Stimulated activated CD8-positive, alpha-beta memory T cell treated with anti-CD3 and anti-CD28 coated beads, Interleukin-12 subunit alpha, Interleukin-12 subunit beta, amount 100 ng/mL, for 24 hours (primary cell): ENCODE measurements at regions not wholly inside any gene's neighbourhood (a gene's known extent, or its start where the extent isn't known, plus 50 kb on each side); places are given as distances from the start of the nearest gene placed in this dataset.
"Not testable (repeated sequence)": the region's sequence is repeated elsewhere in the genome, so short reads cannot be mapped to it uniquely, and the experiment has no call there.

Experiments used
- DNase-seq: peaks from one replicate; pipeline ENCODE4 v3.0.0-alpha.2; 2020; ENCODE audit errors: extremely low read depth

- DNase-seq = no peak
Measured at GRCh38 chr5:71905834-71906711, 187.0 kb downstream of the CARTPT start.

DNA sequence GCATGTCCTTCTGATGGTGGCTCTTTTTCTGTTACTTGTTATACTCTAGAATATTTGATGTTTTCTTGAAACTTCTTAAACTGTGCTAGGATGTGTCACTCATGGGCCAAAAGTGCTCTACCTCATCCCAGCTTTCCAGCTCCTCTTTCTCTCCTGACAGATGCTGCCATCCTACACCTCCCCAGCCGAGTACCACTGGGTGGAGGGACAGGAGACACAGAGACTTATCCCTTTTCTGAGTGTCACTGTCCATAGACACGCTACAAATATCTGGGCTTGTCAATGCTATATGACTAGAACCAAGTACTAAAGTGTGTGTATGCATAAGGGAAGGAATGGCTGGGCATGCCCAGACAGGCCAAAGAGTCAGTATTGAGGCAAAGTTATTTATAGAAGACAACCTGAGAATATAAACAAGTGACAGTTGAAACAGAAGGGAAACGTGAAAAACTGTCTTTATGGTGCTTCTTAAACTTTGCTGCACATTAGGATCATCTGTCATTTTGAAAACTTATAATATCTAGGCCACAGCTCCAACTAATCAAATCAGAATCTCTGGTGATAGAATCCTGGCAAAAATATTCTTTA, 188.0 kb downstream of the CARTPT start:
- no peak for DNase-seq

DNA sequence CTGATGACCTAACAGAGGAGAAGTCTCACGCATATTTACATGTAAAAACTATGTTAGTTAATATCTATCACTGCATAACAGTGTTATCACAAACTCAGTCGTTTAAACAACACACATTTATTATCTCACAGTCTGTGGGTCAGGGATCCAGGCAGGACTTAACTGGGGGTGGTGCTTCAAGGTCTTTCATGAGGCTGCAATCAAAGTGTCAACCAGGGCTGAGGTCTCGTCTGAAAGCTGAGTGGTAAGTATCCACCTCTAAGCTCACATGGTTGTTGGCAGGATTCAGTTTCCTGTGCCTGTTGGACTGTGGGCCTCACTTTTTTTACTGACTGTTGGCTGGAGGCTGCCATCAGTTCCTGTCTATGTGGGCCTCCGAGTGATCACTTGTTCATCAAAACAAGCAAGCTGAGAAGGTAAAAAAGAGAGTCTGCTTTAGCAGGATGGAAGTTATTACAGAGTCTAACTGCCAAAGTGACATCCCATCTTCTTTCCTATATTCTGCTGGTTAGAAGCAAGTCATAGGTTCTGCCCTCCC, 188.6 kb downstream of the CARTPT start:
- DNase-seq = no peak

DNA sequence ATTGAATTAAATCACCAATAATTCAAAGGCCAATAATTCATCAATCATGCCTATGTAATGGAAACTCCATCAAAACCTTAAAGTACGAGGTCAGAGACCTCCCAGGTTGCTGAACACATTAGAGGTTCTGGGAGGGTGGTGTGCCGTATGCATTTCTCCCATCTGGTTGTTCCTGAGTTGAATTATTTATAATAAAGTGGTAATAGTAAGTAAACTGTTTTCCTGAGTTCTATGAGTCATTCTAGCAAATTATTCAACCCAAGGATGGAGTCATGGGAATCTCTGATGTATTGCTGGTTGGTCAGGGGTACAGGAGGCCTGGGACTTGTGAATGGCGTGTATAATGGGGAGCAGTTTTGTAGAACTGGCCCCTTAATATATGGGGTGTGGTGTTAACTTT, 191.7 kb downstream of the CARTPT start:
- DNase-seq = no peak

DNA sequence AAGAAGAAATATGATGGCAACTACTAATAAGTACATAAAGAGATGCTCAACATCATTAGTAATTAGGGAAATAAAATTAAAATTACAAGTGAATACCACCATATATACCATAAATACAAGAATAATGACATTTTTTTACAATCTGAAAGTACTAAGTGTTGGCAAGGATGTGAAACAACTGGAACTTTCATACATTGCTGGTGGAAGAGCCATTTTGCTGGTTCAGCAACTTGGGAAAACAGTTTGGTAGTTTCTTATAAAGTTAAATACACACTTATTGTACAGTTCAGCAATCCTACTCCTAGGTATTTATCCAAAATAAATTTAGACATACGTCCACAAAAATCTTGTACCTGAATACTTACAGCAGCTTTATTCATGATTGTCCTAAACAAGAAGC, 192.9 kb downstream of the CARTPT start:
- no peak for DNase-seq

- no peak for DNase-seq
Measured at GRCh38 chr5:71914281-71914680, 193.0 kb upstream of the MAP1B start.

GRCh38 chr5:71922584-71923106, 184.6 kb upstream of the MAP1B start:
- DNase-seq = no peak

- no peak for DNase-seq
Measured at GRCh38 chr5:71923755-71924154, 183.5 kb upstream of the MAP1B start.

GRCh38 chr5:71924325-71924724, 182.9 kb upstream of the MAP1B start:
- DNase-seq = no peak

- no peak for DNase-seq
Measured at GRCh38 chr5:71924980-71925379, 182.3 kb upstream of the MAP1B start.

- no peak for DNase-seq
Measured at GRCh38 chr5:71925608-71926091, 181.6 kb upstream of the MAP1B start.

DNA sequence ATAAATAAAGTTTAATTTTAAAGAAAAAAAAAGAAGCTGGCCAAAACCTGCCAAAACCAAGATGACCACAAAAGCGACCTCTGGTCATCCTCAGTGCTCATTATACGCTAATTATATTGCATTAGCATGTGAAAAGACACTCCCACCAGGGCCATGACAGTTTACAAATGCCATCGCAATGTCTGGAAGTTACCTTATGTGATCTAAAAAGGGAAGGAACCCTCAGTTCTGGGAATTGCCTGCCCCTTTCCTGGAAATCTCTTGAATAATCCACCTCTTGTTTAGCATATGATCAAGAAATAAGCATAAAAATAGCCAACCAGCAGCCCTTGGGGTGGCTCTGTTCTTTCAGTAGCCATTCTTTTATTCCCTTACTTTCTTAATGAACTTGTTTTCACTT, 178.3 kb upstream of the MAP1B start:
- DNase-seq = no peak

DNA sequence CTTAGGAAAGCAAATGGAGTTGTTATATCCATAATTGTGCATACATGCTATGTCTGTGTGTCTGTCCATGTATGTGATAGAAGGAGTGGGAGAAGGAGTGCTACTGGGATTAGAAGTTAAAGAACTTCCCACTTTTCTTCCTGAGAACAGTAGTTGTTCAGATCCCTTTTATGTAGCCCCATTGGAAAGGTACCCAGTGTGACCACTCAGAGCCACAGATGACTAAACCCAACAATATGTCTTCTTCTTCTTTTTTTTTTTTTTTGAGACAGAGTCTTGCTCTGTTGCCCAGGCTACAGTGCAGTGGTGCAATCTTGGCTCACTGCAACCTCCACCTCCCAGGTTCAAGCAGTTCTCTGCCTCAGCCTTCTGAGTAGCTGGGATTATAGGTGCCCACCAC, 176.7 kb upstream of the MAP1B start:
- not testable (repeated sequence) for DNase-seq

DNA sequence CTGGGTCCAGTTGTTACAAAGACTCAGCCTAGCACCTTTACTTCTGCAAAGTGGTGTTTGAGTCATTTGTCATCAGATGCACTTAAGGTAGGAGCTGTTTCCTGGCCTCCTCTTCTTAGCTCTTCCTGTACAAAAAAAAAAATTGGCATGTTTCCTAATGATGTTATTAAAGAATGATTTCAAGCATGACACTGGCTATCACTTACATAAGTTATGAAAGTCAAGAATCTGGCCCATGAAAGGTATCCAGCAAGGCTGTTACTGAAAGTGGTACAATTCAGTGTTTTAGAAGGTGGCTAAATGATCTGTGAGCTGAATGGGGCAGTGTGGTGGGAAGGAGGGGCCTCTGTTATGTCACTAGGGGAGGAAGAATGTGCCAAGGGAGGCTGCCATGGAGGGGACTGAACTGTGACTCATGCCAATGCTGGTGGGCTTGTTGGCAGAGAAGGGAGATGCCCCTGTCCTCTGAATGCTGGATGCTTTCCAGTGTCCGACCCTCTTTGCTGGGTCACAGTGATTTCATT, 175.1 kb upstream of the MAP1B start:
- no peak for DNase-seq

- no peak for DNase-seq
Measured at GRCh38 chr5:71932655-71933338, 174.5 kb upstream of the MAP1B start.

DNA sequence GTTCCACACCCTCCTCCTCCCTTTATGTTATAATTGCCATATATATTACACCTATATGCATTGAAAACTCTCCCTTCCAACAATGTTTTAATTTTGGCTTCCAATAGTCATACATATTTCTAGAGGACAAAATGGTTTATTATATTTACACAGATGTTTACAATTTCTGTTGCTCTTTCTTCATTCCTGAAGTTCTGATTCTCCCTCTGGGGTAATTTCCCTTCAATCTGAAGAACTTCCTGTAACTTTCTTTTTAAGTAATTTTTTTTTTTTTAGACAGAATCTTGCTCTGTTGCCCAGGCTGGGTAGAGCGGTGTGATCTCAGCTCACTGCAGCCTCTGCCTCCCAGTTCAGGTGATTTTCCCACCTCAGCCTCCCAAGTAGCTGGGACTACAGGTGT, 173.0 kb upstream of the MAP1B start:
- DNase-seq = no peak

GRCh38 chr5:71937921-71938698, 169.2 kb upstream of the MAP1B start:
- DNase-seq = no peak

DNA sequence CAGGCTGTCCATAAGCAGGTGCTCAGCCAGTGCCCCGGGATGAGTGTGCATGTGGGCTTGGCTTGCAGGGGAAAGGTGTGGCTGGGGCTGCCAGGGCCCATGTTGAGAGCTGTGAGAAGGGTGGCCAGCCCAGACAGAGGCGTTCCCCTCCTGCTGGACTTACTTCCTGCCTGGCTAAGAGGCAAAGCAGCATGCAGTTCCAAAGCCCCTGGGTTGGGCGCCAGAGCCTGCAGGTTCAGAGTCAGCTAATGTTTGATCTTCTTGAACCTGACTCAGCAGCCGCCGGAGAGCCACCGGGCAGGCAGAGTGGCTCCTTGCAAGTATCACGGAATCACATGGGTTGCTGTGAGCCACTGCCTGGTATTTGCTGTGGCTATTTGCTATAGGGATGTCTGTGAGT, 168.4 kb upstream of the MAP1B start:
- no peak for DNase-seq

GRCh38 chr5:71939452-71940230, 167.6 kb upstream of the MAP1B start:
- DNase-seq = no peak

GRCh38 chr5:71943874-71944273, 163.4 kb upstream of the MAP1B start:
- DNase-seq = no peak
